DOHH2 (cell line): ENCODE measurements at regions not wholly inside any gene's neighbourhood (a gene's known extent, or its start where the extent isn't known, plus 50 kb on each side); places are given as distances from the start of the nearest gene placed in this dataset.
"Not testable (repeated sequence)": the region's sequence is repeated elsewhere in the genome, so short reads cannot be mapped to it uniquely, and the experiment has no call there.

Experiments
- H3F3A ChIP-seq: fragments of 200-600 bp; sonication (generic), shearing (Covaris generic); 2 replicates; pipeline ENCODE4 v1.6.0; 2016; ENCODE audit warnings: antibody characterized with exemption, mild to moderate bottlenecking; ENCODE audit not compliant: control insufficient read depth, insufficient read depth
- H3K27ac ChIP-seq: fragments of 200-600 bp; sonication (generic); 2 replicates; pipeline ENCODE4 v1.5.1; 2014; ENCODE audit warnings: low read depth, mild to moderate bottlenecking, low read length, moderate library complexity
- H3K27me3 ChIP-seq: fragments of 200-600 bp; sonication (generic); 2 replicates; pipeline ENCODE4 v1.6.1; 2014; ENCODE audit warnings: mild to moderate bottlenecking, low read length, mixed read lengths; ENCODE audit not compliant: control insufficient read depth
- H3K36me3 ChIP-seq: fragments of 200-600 bp; sonication (generic); 2 replicates; pipeline ENCODE4 v1.6.1; 2014; ENCODE audit warnings: mild to moderate bottlenecking, low read length, moderate library complexity, mixed read lengths; ENCODE audit not compliant: control insufficient read depth
- H3K4me1 ChIP-seq: fragments of 200-600 bp; sonication (generic); 2 replicates; pipeline ENCODE4 v1.6.1; 2014; ENCODE audit warnings: mild to moderate bottlenecking, low read length, mixed read lengths; ENCODE audit not compliant: control insufficient read depth
- H3K4me2 ChIP-seq: fragments of 200-600 bp; sonication (generic); 2 replicates; pipeline ENCODE4 v1.6.0; 2014; ENCODE audit warnings: mild to moderate bottlenecking, low read length, moderate library complexity
- H3K4me3 ChIP-seq: fragments of 200-600 bp; sonication (generic); 2 replicates; pipeline ENCODE4 v1.5.1; 2014; ENCODE audit warnings: mild to moderate bottlenecking, low read length, mixed read lengths
- H3K79me2 ChIP-seq: fragments of 200-600 bp; sonication (generic); 2 replicates; pipeline ENCODE4 v1.6.1; 2014; ENCODE audit warnings: mild to moderate bottlenecking, low read length, mixed read lengths; ENCODE audit not compliant: control insufficient read depth
- H3K9me2 ChIP-seq: fragments of 200-600 bp; sonication (generic); replicated peaks from 2 replicates; pipeline ENCODE4 v1.6.1; 2014; ENCODE audit warnings: mild to moderate bottlenecking, low read length, mixed read lengths; ENCODE audit not compliant: control insufficient read depth
- H3K9me3 ChIP-seq: fragments of 200-600 bp; sonication (generic); 2 replicates; pipeline ENCODE4 v1.6.1; 2014; ENCODE audit warnings: antibody characterized with exemption, low read length, mixed read lengths; ENCODE audit not compliant: control insufficient read depth, insufficient read depth
- H4K20me1 ChIP-seq: fragments of 200-600 bp; sonication (generic); 2 replicates; pipeline ENCODE4 v1.6.0; 2014; ENCODE audit warnings: low read depth, mild to moderate bottlenecking, antibody characterized with exemption, low read length, moderate library complexity; ENCODE audit not compliant: control insufficient read depth, insufficient read depth
- EZH2phosphoT487 ChIP-seq: fragments of 200-600 bp; sonication (generic); IDR thresholded peaks from 2 replicates; pipeline ENCODE4 v1.6.1; 2017; ENCODE audit warnings: borderline replicate concordance, mild to moderate bottlenecking, antibody characterized with exemption, low read length, moderate library complexity, mixed read lengths
- TF ChIP-seq, protein P1 (sequence below): fragments of 200-600 bp; sonication (generic); IDR thresholded peaks from one replicate; pipeline ENCODE4 v1.5.1; 2014; ENCODE audit warnings: antibody characterized with exemption, mild to moderate bottlenecking, low read depth, low read length; ENCODE audit not compliant: poor library complexity, severe bottlenecking

DNA sequence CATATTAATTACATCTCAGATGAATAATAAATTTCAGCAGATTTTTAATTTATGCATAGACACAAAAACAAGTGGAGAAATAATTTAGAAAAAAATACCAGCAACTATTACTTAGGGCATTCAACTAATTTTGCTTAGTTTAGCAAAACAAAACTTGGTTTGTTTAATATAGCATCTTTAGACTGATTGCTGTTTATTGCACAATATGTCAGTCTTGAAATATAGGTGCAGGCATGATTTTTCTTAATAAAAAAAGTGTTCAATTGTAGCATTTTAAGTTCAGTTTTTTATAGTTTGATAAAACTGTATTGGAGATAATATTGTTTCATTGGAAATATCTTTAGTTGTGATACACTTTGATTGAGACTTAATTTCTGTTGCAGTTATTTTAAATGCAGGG is 161.2 kb upstream of the KCNH8 start:
- Histone ChIP-seq H3K36me3 (no peaks in the 10 kb centered on the region), H3F3A (no peaks in the 10 kb centered on the region), H3K79me2 (no peaks in the 10 kb centered on the region), H3K9me3 (no peaks in the 10 kb centered on the region), H3K9me2 (no peaks in the 10 kb centered on the region), H3K27ac (no peak overlapping the region), H4K20me1 (no peaks in the 10 kb centered on the region), H3K4me3 (no peak overlapping the region), H3K4me2 (no peak overlapping the region), H3K4me1 (no peaks in the 10 kb centered on the region), H3K27me3 (no peaks in the 10 kb centered on the region)
- TF ChIP-seq, protein P1, sequence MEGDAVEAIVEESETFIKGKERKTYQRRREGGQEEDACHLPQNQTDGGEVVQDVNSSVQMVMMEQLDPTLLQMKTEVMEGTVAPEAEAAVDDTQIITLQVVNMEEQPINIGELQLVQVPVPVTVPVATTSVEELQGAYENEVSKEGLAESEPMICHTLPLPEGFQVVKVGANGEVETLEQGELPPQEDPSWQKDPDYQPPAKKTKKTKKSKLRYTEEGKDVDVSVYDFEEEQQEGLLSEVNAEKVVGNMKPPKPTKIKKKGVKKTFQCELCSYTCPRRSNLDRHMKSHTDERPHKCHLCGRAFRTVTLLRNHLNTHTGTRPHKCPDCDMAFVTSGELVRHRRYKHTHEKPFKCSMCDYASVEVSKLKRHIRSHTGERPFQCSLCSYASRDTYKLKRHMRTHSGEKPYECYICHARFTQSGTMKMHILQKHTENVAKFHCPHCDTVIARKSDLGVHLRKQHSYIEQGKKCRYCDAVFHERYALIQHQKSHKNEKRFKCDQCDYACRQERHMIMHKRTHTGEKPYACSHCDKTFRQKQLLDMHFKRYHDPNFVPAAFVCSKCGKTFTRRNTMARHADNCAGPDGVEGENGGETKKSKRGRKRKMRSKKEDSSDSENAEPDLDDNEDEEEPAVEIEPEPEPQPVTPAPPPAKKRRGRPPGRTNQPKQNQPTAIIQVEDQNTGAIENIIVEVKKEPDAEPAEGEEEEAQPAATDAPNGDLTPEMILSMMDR, result no peak
- TF ChIP-seq EZH2phosphoT487, result no peak

DNA sequence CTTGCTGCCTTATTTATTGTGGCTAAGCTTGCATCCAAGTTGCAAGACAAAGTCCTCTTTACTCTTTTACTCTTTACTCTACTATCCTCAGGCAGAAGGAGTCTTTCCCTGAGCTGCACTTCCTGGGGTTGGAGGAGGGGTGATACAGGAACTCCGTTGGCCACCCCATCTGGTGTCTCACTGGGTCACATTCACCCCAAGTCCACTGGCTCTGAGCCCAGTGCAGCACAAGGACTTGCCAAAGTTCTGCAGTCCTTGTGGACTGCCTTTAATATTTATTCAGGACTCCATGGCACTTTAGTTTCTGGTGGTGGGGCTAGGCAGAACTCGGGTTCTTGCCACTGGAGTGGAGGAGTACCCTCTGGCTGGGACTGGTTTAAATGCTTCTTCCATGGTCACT is 165.4 kb upstream of the KCNH8 start:
- Histone ChIP-seq H3F3A (no peaks in the 10 kb centered on the region), H3K79me2 (no peaks in the 10 kb centered on the region), H3K36me3 (no peaks in the 10 kb centered on the region), H3K9me2 (no peaks in the 10 kb centered on the region), H3K27ac (no peak overlapping the region), H3K4me2 (no peak overlapping the region), H3K9me3 (no peaks in the 10 kb centered on the region), H3K4me3 (no peak overlapping the region), H3K27me3 (no peaks in the 10 kb centered on the region), H4K20me1 (no peaks in the 10 kb centered on the region), H3K4me1 (no peaks in the 10 kb centered on the region)
- no peak for TF ChIP-seq EZH2phosphoT487
- TF ChIP-seq, protein P1, result no peak

DNA sequence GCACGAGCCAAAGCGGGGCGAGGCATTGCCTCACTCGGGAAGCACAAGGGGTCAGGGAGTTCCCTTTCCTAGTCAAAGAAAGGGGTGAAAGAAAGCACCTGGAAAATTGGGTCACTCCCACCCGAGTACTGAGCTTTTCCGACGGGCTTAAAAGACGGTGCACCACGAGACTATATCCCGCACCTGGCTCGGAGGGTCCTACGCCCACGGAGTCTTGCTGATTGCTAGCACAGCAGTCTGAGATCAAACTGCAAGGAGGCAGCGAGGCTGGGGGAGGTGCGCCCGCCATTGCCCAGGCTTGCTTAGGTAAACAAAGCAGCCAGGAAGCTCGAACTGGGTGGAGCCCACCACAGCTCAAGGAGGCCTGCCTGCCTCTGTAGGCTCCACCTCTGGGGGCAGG is 172.2 kb upstream of the KCNH8 start:
- not testable (repeated sequence) for H3K27ac ChIP-seq, H4K20me1 ChIP-seq, H3K9me2 ChIP-seq, H3K36me3 ChIP-seq, H3K79me2 ChIP-seq, H3K27me3 ChIP-seq, H3K4me2 ChIP-seq, H3K9me3 ChIP-seq, H3K4me3 ChIP-seq, H3F3A ChIP-seq, H3K4me1 ChIP-seq

DNA sequence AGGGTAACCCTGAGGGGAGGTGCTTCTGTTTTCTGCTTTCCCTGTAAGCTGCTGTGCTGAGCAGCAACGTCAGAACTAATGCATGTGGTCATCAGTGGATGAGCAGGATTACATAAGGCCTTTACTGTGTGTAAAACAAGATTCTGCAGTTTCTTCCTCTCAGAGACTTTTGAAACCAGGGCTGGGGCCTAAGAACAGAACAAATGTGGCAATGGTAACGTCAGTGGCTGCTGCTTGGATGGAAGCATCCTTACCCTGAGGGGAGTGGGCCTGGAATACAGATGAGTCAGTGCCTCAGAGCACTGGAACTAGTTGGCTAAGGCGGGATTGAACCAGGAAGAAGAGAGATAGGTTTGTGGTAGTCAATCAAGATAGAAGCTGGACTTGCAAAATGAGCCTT is 180.2 kb upstream of the KCNH8 start:
- Histone ChIP-seq H3K27ac (no peak overlapping the region), H3F3A (no peaks in the 10 kb centered on the region), H3K27me3 (no peaks in the 10 kb centered on the region), H3K4me2 (no peak overlapping the region), H3K79me2 (no peaks in the 10 kb centered on the region), H3K4me1 (no peaks in the 10 kb centered on the region), H3K9me2 (no peaks in the 10 kb centered on the region), H4K20me1 (no peaks in the 10 kb centered on the region), H3K9me3 (no peaks in the 10 kb centered on the region), H3K4me3 (no peak overlapping the region), H3K36me3 (no peaks in the 10 kb centered on the region)
- no peak for TF ChIP-seq EZH2phosphoT487
- TF ChIP-seq, protein P1, result no peak
